GOT3 (cell line): ENCODE measurements at regions not wholly inside any gene's neighbourhood (a gene's known extent, or its start where the extent isn't known, plus 50 kb on each side); places are given as distances from the start of the nearest gene placed in this dataset.

Source experiments
- DNase-seq: peaks from one replicate; lab custom pipeline; 2025; ENCODE audit warnings: mixed read lengths; lab: John Stamatoyannopoulos, UW

DNA sequence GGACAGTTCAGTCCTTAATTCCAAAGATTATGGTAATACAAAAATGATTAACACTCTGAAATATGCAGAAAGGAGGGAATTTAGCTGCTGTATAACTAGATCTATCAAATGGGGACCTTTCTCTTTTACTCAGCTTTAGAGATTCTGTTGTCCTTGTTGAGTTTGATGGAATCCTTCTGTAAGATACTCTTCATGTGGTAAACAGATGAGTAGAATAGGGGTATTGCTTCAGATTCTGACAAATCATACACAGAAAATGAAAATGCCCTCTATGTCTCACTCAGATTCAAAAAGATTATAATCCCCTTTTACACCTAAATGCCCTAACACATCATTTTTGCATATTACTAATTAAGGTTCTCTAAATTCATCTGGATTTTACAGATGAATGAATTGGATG, 50.7 kb downstream of the ARHGAP35 start:
- no peak for DNase-seq

DNA sequence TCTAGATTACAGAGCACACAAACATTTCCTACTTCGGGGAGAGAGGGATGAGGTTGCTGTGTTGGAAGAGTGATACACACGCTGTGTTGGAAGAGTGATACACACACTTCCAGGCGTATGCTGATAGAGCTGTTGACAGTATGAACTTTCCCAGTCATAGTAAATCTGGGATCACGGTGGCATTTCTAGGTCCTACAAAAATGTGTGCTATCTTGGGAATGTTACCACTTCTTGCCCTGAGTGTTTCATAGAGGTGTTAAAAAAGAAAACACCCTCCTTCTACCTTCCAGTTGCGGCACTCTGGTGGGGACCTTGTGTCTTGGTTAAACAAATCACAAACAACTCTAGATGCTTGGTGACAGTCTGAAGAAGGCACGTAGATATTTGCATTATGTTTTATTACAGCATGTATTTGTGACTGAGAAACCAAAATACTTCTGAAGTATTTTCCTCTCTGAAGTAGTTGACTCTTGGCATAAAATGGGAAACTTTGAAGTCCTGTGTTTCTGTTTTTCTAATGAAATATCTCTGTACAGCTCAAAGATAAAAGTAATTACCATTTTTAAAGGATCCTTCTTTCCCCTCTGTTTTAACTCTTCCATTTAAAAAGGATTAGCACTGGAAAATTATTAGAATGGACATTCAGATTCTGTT, 52.5 kb downstream of the ARHGAP35 start:
- no peak for DNase-seq

DNA sequence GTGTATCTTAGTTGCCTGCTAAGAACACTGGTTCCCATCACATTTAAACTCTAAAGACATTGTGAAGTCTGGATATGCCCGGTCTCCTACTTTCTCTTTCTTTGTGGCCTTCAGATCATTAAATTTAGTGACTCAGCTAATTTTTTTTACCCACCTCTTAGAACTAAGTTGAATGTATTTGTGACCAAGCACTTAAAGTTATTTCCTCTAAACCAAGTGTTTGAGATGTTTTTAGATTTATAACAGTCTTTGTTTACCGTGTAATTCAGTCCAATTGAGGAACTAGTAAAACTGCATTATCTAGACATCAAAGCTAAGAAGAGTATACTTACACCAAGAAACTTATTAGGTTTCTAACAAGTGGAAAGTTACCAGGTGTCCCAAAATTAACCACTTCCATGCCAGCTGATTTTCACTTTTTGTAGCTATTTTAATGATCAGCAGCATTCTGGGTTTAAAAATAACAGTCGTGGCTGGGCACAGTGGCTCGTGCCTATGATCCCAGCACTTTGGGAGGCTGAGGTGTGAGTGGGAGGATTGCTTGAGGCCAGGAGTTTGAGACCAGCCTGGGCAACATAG, 53.1 kb downstream of the ARHGAP35 start:
- no peak for DNase-seq

DNA sequence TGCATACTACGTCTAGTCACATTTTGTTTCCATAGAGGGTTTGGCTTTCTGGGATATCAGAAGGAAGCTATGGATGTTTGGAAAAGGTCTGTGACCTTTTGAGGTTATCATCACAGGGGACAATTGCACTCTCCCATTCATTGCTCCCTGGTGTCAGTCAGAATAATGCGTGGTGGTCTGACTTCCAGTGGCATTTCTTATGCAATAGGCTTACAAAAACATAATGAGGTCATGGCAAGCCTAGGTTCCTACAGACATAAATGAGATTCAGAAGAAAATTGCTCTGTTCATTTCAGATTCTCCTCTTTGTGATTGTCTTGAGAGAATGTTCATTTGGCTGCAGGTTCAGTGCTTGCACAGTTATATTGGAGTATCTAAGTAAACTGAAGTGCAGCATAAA, 54.6 kb downstream of the ARHGAP35 start:
- no peak for DNase-seq

DNA sequence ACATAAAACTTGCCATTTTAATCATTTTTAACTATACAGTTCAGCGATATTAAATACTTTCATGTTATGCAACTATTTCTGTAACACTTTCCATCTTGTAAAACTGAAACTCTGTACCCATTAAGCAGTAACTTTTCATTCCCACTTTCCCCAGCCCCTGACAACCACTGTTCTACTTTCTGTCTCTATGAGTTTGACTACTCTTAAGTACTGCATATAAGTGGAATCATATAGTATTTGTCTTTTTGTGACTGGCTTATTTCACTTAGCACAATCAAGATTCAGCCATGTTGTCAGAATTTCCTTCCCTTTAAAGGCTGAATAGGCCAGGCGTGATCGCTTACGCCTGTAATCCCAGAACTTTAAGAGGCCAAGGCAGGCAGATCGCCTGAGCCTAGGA, 56.2 kb downstream of the ARHGAP35 start:
- DNase-seq: no peak

DNA sequence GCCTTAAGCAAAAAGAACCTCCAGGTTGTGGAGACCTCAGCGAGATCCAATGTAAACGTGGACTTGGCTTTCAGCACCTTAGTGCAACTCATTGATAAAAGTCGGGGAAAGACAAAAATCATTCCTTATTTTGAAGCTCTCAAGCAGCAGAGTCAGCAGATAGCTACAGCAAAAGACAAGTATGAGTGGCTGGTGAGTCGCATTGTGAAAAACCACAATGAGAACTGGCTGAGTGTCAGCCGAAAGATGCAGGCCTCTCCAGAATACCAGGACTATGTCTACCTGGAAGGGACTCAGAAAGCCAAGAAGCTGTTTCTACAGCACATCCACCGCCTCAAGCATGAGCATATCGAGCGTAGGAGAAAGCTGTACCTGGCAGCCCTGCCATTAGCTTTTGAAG, 58.5 kb downstream of the ARHGAP35 start:
- DNase-seq: no peak

DNA sequence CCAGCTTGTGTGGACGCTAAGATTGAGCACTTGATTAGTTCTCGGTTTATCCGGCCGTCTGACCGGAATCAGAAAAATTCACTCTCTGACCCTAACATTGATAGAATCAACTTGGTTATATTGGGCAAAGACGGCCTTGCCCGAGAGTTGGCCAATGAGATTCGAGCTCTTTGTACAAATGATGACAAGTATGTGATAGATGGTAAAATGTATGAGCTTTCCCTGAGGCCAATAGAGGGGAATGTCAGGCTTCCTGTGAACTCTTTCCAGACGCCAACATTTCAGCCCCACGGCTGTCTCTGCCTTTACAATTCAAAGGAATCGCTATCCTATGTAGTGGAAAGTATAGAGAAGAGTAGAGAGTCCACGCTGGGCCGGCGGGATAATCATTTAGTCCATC, 59.6 kb downstream of the ARHGAP35 start:
- DNase-seq: no peak

DNA sequence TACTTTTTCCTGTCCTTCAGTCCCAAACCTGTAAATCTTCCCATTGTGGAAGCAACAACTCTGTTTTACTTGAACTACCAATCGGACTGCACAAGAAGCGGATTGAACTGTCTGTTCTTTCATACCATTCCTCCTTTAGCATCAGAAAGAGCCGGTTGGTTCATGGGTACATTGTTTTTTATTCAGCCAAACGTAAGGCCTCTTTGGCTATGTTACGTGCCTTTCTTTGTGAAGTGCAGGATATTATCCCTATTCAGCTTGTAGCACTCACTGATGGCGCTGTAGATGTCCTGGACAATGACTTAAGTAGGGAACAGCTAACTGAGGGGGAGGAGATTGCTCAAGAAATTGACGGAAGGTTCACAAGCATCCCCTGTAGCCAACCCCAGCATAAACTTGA, 60.3 kb downstream of the ARHGAP35 start:
- DNase-seq: no peak

DNA sequence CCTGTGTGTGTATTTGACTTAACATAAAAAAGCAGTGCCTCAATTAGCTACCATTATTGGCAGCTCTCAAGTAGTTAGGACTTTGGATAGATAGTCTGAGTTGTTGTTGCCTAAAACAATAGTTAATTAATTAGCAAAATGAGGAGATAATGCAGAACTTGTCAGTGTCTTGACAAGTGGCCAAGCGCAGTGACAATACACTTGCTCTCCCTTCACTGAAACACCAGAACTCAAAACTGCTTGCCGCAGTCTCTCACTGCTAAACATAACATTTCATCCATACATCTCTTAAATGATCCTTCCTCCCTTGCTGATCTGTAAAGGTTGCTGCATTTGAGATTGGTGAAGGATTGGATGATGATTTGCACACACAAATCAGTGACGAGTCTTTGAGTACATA, 61.7 kb downstream of the ARHGAP35 start:
- no peak for DNase-seq

DNA sequence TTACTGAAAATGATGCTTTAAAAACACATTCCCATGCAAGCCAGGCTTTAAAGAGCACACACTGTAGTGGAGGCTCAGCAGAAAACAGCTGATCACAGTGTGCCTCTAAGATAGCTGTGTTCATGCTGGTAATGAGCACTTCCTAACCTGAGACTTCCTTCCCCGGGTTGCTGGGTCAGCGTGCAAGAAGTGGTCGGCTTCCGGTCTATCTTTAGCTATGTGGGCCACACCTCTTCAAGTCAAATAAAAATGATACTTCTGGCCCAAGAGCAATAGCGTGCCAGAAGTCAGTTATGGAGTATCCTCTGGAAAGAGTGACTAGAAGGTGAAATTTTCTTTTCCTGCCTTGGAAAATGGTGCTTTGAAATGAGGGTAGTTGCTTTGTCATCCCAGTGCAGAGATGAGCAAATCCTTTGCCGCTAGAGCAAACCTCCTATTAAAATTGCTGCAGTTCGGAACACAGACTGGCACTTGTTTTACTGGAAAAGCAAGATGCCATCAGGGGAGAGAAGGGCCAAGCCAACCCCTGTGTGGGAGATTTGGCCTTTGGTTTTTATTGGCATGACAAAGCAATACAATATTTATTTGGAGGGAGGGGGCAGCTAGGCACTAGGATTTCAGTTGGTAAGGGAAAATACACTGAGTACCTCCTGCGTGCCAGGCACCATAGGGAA, 64.2 kb downstream of the ARHGAP35 start:
- no peak for DNase-seq

DNA sequence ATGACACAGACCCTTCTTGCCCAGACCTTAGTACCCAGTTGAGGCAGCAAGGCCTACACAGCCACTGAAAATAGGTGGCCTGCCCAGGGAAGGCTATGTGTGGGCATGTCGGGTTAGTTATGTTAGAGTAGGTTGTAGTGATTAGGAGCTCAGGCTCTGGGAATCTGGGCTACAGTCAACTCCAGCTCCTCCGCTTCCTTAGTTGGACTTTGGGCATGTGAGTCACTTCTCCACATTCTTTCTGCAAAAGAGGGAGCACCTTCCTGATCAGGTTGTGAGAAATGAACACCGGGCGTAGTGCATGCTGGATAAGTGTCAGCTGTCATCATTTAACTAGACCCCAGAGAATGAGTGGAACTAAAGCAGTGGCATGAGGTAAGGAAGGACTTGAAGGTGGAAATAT, 64.8 kb downstream of the ARHGAP35 start:
- no peak for DNase-seq

DNA sequence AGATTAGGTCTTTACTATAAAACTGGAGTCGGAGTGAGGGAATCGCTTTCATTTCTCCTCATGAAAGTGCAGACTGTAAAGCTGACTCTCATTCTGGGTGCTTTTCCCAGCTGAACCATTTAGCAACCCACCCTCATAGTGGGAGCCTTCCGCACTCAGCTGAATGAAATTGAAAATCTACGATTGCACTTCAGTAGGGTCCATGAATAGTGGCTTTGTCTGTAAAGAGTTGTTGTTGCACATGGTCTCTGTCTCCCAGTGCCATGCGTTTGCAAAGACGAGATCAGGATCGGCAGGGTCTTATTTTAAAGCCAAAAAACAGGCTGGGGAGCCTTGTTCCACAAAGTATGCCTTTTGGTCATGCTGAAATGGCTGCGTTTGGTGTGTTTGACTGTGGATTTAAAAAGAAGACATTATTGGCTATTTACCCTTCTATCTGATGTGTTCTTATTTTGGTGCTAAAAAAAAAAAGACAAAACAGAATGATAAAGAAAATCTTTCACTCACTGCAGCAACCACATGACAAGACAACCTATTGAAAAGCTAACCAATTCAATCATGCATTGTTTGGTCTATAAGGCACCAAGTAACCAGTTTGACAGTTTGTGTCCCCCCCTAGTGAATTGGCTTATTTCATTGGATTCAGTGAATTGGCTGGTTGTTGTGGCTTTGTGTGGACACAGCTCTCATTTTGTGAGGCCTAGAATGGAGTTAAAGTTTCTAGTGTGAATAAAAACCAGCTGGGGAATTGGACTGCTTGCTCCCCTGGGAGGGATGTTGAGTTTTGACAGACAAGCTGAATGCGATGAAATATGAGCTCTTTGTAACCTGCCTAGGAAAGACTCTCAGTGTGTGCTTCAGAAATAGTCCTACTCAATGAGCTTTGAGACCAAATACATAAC, 65.6 kb downstream of the ARHGAP35 start:
- no peak for DNase-seq

DNA sequence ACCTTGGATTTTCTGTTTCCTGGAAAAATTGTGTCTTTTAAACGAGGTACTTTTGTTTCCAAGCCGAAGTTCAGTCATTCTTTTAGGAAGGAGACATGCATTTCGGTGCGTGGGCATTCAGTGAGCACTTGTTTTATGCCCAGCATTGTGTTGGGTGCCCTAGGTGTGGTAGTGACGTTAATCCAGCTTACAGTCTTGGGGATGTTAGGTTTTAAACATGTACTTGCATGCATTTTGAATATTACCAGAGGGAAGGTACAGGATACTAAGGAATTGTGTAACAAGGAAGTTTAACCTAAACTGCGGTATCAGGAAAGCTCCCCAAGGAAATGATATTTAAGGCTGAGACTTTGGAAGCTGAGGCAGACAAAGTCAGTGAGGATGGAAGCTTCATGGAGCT, 66.3 kb downstream of the ARHGAP35 start:
- no peak for DNase-seq

DNA sequence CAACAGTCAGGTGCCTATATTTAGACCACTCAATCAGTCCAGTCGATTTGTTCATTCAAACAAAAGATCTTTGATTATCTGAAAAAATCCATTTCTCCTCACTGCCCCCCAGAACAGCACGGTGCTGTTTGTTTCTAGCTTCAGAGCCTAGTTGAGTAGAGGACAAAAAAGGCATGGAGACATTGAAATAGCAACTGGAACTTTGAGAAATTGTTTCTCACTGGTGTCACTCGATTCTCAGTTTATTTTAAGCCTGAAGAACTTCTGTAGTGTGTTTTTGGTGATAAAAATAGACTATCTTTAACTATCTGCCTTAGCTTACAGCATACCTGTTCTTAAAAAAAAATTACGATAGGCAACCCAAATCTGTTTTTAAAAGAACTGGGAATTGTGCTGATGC, 67.1 kb downstream of the ARHGAP35 start:
- no peak for DNase-seq

DNA sequence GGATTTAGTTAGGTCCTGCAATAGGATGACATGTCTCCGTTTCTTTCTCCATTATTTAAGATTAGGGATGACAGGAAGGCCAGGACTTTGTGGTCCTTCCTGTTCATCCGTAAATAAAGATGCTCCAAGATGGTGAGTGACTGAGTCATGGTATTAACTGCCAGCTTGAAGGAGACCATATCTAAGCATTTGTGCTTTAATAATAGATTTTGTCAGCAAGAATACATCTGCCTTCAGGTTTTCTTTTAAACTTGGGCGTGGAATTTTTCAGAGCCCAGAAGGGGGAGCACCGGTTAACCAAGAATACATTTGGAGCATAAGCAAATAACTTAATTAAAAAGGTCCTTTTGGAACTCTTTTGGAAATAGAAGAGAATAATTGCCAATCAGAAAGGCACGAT, 68.2 kb downstream of the ARHGAP35 start:
- no peak for DNase-seq

DNA sequence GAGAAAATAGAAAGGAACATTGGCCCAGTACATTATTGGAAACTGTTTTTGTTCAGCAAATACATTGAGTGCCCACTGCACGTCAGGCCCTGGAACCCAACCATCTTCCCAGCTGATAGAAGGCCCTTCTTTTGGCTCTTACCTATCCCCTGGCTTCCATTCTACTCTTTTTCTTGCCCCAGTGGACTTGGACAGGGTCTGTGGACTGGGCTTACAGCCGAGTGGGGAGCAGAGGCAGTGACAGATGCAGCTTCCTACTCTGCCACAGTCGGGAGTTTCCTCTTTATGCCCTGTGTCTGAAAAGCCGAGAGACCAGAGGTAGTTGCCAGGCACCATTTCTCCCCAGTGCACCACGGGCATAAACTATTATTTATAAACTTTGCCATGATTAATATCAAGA, 70.4 kb downstream of the ARHGAP35 start:
- DNase-seq: no peak

DNA sequence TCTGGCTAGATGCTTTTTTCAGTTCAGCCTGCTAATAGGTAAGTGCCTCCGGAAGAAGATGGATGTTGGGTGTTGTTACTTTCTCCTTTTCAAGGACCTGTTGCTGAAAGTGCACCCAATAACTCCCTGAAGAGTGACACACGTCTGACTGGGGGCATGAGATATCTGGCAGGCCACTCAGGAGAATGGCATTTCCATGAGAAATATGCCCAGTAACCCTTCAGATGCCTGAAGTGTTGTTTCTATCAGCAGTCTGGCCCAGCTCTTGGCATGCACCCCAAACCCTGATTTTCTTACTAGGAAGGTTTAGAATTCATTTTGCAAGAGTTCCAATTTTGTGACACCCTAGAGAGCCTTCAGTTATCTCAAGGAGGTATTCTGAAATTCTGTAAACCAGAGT, 71.5 kb downstream of the ARHGAP35 start:
- no peak for DNase-seq

DNA sequence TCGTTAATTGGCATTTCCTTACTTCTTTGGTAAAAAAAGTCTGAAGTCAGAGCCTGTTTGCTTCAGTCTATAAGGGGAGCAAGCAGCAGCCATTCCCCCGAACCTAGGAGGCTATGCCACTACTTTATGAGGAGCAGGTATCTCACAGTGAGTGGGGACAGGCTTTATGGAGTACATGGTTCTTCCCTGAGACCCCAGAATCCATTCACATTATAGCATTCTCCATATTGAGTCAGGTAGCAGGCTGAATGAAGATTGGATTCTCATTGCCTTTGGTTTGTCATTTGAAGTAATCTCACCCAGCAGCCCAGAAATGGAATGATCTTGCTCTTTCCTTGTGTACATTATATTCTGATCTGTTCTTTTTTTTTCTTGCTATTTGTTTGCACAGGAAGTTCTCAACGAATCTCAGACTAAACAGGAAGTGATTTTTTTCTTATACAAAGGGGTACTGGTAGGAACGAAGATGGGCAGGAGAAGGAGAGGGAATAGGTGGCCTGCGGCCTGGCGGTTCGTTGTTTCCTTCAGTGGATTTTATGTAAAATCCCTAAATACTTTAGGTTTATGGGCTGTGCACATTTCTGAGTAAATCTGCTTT, 74.4 kb downstream of the ARHGAP35 start:
- DNase-seq: no peak

DNA sequence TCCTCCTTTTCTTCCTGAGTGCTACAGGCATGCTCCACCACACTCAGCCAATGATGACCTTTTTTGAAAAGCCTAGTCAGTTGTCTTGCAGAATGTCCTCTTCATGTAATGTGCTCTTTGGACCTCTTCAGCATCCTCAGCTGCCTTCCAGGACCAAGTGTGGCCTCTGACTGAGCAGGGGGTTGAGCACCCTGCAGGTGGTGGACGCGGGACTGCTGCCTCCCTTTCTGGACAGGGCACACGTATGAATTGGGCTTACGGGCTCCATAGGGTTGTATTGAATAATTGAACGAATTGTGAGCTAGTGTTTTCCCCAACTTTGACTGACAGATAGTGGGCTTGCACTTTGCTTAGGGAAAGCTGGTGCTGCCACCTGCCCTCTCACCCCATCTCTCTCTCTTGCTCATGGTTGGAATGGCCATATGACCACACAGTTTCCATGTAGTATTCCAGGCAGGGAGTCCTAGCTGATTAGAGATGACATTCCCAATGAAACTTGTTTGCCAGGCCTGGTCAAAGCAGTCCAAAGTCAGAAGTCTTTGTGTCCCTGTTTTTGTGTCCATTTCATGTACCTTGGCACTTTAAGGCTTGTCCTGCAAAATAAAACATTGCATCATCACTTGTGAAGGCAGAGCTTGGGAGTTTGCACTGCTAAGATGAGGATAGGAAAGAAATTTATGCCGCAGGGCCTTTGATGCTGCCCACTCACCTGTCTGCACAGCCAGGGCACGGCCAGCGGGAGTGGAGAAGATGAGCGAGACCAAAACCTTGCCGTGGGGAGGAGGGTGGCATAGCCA, 76.3 kb upstream of the NPAS1 start:
- no peak for DNase-seq

DNA sequence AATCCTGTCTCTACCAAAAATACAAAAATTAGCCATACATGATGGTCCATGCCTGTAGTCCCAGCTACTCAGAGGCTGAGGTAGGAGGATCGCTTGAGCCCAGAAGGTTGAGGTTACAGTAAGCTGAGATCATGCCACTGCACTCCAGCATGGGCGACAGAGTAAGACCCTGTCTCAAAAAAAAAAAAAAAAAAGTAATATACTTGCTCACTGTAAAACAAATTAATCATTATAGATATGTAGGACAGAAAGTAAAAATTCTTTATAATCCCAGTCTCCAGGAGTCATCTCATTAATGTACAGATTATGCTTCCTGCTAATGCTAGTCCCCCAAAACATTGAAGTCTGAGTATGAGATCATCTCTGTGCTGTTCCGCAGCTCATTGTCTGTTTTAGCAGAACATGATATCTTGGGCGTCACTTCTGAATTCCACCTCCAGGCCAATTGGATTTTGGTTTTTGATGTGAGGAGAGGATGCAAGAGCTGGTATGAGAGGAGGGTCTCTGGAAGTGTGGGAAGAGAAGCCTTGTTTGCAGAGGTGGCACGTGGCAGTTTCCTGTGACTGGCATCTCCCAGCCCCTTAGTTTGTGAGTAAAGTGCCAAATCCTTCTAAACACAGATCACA, 75.4 kb upstream of the NPAS1 start:
- DNase-seq: no peak
